ENCODE measurements at regions not wholly inside any gene's neighbourhood (a gene's known extent, or its start where the extent isn't known, plus 50 kb on each side); places are given as distances from the start of the nearest gene placed in this dataset.

DNA sequence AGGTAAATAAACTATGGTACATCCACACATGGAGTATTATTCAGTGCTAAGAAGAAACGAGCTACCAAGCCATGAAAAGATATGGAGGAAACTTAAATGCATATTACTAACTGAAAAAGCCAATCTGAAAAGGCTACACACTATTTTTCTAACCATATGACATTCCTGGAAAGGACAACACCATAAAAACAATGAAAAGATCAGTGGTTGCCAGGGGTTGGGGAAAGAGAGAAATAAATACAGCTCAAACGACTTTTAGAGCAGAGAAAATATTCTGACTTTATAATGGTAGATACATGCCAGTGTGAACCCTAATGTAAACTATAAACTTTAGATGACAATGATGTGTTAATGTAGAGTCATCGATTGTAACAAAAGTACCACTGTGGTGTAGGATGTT is 225.9 kb upstream of the BTBD3 start:
- no peak for TF ChIP-seq GATA2 (IDR thresholded peaks at IDR 0.05; ENCODE audit: low read depth, low read length)
- TF ChIP-seq GATA3 (IDR thresholded peaks at IDR 0.05; ENCODE audit: low read depth, low read length): no peak

All from SH-SY5Y (cell line).